NCI-H2081 (cell line): ENCODE measurements at regions not wholly inside any gene's neighbourhood (a gene's known extent, or its start where the extent isn't known, plus 50 kb on each side); places are given as distances from the start of the nearest gene placed in this dataset.
"Not testable (repeated sequence)": the region's sequence is repeated elsewhere in the genome, so short reads cannot be mapped to it uniquely, and the experiment has no call there.

ENCODE experiments used
- DNase-seq, 2 experiments: peaks; one replicate each; lab custom pipeline; 2025; lab: John Stamatoyannopoulos, UW

DNA sequence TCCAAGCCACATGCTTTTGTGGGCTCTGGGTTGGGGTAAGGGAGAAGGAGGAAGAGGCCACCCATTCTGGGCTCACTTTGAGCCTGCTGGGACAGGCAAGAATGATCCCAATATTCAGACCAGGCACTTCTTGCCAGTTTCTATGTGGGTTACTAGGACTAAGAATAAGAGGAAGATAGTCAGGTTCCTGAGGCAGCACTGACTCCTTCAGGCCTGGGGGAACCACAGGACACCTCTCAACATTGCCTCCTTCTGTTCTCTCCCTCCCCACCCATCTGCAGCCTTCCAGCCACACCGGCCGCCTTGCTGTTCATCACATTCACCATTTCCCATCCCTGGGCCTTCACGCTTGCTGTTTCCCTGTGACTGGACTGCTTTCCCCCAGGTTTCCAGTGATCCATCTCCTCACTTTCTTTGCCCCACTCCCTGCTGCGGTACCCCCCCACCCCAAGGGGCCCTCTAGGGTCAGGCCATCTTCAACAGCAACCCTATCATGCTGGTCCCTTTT, 69.2 kb upstream of the SIRPA start:
- DNase-seq, result no peak

GRCh38 chr20:1825507-1825906, 69.7 kb upstream of the SIRPA start:
- DNase-seq, result no peak

GRCh38 chr20:1824834-1825233, 70.4 kb upstream of the SIRPA start:
- DNase-seq, result no peak

DNA sequence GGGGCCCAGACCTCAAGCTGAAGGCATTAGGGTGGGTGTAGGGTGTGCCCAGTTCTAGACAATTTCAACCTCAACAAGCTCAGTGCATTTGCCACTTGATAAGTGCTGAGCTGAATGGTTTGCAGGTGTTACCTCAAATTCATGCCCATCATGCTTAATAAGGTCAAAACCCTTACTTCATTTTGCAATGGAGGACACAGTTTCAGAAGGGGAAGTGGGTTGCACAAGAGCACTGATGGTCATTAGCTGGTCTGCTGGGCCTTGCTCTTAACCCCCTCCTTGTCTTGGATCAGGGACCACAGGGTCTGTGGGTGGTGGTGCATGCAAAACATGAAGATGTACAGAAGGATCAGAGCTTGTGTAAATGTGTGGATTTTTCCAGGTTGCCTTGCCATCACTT, 71.0 kb upstream of the SIRPA start:
- no peak for DNase-seq

DNA sequence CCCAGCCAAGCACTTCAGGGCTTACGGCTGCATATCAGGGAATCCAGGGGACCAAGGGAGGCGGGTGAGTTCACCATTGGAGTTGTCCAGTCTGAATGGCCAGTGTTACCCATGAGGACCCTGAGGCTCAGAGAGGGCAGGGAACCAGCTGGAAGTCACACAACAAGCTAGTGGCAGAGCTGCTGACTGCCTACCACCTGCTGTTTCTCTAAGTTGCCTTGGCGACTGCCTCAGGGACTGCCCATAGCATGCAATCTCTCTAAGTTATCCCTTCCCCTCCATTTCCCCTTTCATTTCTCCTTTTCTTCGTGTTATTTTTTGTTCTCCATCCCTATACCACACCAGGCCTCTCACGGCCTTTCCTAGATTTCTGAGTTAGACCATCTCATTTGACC, 71.8 kb upstream of the SIRPA start:
- DNase-seq, result no peak

DNA sequence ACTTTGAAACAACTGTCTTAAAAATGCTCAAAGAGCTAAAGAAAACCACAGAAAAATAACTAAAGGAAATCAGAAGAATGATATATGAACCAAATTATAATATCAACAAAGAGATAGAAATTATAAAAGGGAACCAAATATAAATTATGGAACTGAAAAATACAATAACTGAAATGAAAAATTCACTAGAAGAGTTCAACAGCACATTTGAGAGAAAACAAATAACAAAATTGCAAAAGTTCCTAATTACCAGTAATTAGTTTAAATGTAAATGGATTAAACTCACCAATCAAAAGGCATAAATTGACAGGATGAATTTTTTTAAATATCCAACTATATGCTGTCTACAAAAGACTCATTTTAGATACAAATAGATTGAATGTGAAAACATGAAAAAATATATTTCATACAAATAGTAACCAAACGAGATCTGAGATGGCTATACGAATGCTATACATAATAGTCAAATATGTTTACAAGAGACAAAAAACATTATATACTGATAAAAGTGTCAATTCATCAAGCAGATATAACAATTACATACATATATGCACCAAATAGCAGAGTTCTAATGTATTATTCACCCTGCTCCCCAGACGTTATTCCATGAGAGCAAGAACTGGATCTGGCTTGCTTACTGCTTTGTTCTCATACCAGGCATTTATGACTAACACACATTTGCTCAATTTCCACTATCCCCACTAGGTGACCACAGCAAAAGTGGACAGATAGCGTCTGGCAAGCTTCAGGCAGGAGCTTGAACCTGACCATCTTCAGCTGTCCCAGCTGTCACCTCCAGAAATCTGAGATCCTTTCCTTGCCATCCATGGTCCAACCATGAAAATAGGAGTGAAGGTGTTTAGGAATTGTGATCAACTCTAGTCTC, 72.4 kb upstream of the SIRPA start:
- DNase-seq, result no peak

DNA sequence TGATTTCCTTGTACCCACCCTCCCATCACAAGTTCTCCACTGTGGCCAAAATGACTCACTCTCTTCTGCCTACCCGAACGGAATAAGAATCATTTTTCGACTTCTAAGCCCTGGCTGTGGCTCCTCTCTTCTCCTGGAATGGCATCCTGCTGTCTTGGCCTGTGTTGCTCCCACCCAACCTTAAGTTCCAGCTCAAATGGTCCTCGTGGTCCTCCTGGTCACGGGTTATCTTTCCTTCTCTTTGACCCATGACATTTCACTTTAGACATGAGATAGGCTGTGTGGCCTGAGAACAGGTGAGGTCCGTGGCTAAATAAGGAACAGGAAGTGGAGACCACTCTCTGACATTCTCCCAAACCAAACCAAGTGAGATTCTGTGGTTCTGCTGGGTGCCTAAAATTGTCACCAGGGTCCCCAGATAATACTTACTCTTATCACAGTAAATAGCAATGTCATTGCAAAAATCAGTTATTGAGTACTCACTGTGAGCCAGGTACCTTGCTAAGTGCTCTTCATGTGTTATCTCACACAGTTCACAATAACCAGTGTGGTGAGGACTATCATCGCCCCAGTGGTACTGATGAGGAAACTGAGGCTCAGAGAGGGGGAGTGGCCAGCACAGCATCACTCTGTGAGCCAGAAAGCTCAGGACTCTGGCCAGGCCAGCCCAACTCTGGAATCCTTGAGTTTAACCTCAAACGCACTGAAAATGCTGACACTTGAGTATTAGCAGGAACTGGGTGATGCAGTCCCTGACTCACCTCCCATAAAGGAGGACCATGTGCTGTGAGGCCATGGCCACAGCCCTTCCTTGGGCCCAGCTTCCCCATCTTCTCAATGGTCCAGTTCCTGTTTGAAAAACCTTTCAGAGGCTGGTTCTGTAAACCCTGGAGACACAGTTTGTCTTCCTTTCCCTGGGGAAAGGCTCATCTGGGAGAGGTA, 74.8 kb upstream of the SIRPA start:
- no peak for DNase-seq

GRCh38 chr20:1819311-1820137, 75.7 kb upstream of the SIRPA start:
- no peak for DNase-seq

- no peak for DNase-seq
Observed at GRCh38 chr20:1818895-1819294, 76.3 kb upstream of the SIRPA start.

- DNase-seq, result no peak
Observed at GRCh38 chr20:1818247-1818840, 76.9 kb upstream of the SIRPA start.

DNA sequence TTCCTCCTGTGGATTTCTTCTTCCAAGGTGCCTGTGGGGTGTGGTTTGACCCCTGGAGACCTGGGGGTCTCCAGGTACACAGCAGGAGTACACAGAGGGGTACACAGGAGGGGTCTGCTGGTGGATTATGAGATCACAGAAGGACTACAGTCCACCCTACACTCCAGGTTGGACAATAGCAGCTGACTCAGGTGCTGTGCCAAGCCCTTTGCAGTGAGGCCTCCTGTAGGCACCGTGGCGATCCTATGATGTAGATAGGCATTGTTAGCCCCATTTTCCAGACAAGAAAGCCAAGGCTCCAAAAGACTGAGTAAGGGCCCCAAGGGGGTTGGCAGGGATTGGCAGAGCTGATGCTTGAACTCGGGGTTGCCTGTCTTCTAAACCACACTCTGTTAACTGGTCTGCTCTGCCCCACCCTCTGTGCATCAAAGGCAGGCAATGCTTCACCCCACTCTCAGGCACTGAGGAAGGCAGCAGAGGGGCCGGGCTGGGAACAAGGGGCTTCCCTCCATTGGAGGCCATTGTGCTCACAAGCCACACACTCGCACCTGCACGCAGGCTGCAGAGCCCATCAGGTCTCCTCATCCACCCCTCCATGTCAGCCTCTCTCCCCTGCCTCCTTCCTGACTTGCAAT, 77.5 kb upstream of the SIRPA start:
- DNase-seq, result no peak

DNA sequence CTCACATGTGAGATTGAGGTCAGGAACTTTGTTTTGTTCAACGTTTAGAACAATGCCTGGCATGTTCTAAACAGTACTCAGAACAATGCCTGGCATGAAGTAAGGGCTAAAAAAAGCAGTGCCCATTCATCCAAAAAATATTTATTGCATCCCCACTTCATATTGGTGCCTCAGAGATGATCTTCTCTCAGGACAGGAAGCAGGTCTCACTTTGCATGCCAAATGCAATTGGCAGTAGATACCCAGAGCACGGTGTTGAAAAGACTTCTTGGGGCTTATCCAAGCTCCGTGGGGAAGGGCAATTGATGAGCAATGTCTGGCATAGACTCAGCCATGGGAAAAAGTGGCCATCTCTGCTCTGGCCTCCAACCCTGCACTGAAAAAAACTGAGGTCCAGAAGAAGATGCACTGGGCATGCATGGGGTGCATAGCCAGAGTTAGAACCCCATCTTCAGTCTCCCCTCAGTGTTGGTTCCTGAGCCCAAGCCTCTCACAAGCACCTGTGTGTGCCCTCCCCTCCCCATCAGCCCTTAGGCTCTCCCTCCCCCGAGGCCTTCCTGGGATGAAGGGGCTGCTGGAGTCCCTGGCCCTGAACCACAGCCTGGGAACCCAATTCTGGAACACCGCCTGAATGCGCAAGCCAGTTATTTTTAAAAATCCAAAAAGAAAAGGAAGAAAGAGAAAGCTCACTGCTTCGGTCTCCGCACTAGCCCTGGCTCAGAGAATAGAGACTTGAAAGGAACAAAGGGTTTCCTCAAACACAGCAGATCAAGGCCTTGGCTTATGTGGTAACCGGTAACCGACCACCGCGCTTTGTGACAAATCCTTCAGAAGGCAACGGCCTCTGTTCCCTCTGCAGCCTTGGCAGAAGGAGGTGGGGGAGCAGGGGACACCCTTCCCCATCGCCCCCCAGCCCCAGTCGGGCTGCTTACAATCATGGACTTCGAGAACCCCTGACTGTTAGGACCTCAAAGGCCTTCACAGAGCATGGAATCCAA, 78.5 kb upstream of the SIRPA start:
- no peak for DNase-seq

DNA sequence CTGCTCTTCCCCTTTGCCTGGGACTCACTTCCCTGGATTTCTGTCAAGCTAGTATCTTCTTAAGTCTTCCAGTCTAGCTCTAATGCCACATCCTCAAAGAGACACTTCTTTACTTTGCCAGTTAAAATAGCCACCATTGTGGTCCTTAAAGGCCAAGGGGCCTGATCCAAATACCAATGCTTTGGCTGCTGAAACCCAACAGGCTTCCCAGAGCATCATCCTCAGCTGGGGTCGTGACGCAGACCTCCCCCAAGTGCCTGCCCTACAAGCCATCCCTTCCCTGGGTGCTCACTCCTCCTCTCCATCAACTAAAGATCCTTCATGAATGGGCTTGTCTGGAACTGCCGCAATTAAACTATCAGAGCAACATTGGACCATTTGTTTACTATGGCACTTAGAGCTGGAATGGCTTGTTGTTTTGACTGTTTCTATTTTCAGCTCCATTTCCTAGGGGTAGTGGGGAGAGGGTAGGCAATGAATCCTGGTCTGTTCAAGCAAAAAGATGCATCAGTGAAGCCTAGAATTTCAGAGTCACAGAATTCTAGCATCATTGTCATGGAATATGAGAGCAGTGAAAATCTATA, 79.6 kb upstream of the SIRPA start:
- no peak for DNase-seq

DNA sequence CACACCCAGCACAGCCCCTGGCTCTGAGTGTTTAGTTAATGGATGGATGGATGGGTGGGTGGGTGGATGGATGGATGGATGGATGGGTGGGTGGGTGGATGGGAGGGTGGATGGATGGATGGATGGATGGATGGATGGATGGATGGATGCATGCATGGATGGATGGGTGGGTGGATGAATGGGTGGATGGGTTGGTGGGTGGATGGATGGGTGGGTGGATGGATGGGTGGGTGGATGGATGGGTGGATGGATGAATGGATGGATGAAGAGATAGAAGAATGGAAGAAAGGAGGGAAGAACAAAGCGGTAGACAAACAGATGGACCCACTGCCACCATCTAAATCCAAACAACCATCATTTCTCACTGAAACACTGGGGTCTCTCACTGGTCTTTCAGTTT, 80.3 kb upstream of the SIRPA start:
- DNase-seq, result not testable (repeated sequence)

DNA sequence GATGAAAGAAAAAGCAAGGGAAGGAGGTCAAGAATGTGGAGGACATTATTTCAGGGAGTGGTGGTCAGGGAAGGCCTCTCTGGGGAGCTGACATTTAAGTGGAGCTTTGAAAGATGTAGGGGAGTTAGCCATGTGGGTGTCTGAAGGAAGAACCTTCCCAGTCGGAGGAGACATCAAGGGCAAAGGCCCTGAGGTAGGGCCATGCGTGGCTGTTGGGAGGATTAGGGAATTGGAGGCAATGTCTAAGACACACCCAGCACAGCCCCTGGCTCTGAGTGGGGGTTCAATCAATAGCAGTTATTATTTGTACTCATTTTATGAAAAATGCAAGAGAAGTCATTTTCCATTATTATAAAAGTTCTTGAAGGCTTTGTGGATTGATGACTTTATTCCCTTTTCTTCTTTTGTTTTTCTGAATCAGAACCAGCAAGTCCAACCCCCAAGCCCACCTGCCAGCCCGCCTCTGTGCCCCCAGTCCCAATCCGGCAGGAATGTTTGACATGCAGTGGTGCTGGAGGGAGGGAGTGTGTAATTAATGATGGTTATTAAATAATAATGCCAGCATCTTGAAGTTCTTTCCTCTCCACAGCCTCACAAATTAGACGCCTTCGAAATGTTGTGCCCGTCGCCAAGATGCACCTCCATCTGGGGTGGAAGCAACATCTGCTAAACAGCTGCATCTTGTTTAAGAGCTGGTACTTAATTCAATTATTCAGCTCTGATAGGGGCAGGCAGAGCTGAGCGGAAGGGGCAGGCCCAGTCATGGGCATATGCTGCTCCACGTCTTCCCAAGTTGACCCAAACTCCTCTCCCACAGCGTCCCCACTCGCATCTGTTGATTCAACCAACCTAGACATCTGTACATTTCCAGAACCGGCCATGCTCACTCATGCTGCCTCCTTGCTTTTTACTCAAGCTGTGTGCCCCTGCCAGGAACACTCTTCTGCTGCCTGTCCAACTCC, 81.3 kb upstream of the SIRPA start:
- DNase-seq, result no peak

GRCh38 chr20:1813101-1813529, 82.1 kb upstream of the SIRPA start:
- DNase-seq, result no peak

DNA sequence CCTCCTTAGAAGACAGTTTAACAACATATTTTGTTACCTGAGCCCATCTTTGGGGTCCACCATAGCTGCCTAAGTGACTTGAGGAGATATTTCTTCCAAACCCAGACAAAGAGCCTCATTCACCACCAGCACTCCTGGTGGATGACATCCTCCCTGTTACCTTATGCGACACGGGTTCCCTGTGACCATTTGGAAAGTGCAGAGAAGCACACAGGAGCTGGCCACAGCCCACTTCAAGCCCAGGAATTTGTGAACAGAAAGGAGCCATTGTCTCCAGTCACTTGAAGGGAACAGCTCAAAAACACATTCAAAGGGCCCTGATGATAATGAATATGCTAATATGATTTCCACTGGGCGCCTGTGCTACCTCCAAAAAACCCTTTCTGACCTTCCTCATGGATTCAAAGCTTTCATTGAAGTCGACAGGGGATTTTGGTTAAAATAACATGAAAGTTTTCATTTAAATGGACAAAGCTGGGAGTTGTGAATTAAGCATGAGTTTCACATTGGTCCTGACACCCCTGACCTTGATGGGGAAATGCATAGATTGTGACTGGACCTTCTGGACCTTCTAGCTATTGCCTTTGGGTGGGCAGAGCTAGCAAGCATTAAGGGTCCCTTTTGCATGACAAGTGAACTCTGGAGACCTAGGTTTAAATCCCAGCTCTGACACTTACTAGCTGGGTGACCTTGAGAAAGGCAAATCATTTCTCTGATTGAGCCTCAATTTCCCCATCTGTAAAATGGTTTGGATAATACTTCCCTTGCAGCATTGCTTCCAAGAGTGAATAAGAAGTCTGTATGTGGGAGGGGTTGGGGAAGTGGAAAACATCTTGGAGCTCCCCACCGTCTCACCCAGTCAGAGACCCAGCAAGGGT, 83.3 kb upstream of the SIRPA start:
- DNase-seq, result no peak
